HepG2 (cell line): ENCODE measurements at regions not wholly inside any gene's neighbourhood (a gene's known extent, or its start where the extent isn't known, plus 50 kb on each side); places are given as distances from the start of the nearest gene placed in this dataset.

Experiments used
- ATAC-seq: fragments of 200-7000 bp; cut with Tn5 transposase; 3 replicates; pipeline ENCODE4 v1.9.1; 2020; ENCODE audit warnings: mild to moderate bottlenecking, moderate library complexity
- BruUV-seq: library from RNA; stranded (reverse); fragments of 400-500 nt; replicated peaks from 2 replicates; lab custom pipeline; 2021; lab: Mats Ljungman, UMichigan
- CTCF ChIA-PET: fragments of 300-600 bp; formaldehyde crosslinking; extraction: SDS; loops from one replicate; lab custom pipeline; 2021; ENCODE audit warnings: low total read pairs, inconsistent platforms, low intra/inter-chr PET ratio; lab: Yijun Ruan, JAX
- POLR2A ChIA-PET: fragments of 350-600 bp; sonication (Branson Sonifier 250); formaldehyde crosslinking; loops from one replicate; lab custom pipeline; 2020; ENCODE audit warnings: antibody characterized with exemption, inconsistent platforms; lab: Yijun Ruan, JAX
- DNase-seq: peaks from one replicate; pipeline ENCODE4 v3.0.0-alpha.2; 2015; ENCODE audit warnings: low spot score
- FAIRE-seq: peaks from 3 replicates; lab custom pipeline; 2011; peaks lifted over from hg19 to GRCh38; lab: Jason Lieb, UNC
- H2AFZ ChIP-seq: one replicate; pipeline ENCODE4 v1.6.1; 2011; ENCODE audit warnings: low read length, inconsistent platforms
- H3K27ac ChIP-seq: fragments of 300-600 bp; 3 replicates; pipeline ENCODE4 v1.8.0; 2011; ENCODE audit warnings: mixed run types, mild to moderate bottlenecking, mixed read lengths, low read length, inconsistent platforms; ENCODE audit not compliant: insufficient read depth; ENCODE audit errors: extremely low read length
- H3K27me3 ChIP-seq, 2 experiments: fragments of 200-600 bp in 1 of 2; 2 replicates in 1 of 2; 3 replicates in 1 of 2; pipeline versions ENCODE4 v1.6.0 to v1.8.0; 2011; ENCODE audit warnings: low read length in 2 of 2, mild to moderate bottlenecking in 2 of 2, moderate library complexity in 2 of 2, inconsistent platforms in 1 of 2; ENCODE audit not compliant: insufficient read depth in 2 of 2, control insufficient read depth in 1 of 2
- H3K36me3 ChIP-seq, 2 experiments: fragments of 200-600 bp in 1 of 2; replicated peaks in 1 of 2; 2 replicates in 1 of 2; 3 replicates in 1 of 2; pipeline versions ENCODE4 v1.5.1 to v1.8.0; 2011; ENCODE audit warnings: low read length in 2 of 2, inconsistent platforms in 1 of 2; ENCODE audit not compliant: insufficient read depth in 2 of 2, control insufficient read depth in 1 of 2
- H3K4me1 ChIP-seq: 2 replicates; pipeline ENCODE4 v1.5.1; 2012; ENCODE audit warnings: low read length, inconsistent platforms; ENCODE audit not compliant: insufficient read depth
- H3K4me2 ChIP-seq: 2 replicates; pipeline ENCODE4 v1.6.0; 2011; ENCODE audit warnings: low read depth, low read length, inconsistent platforms
- H3K4me3 ChIP-seq, 3 experiments: fragments of 200-600 bp in 1 of 3; sonication (generic), shearing (Covaris generic) in 1 of 3; replicated peaks in 1 of 3; 2 replicates each; pipeline ENCODE4 v1.5.1; 2011 to 2016; ENCODE audit warnings: low read length in 3 of 3, inconsistent platforms in 2 of 3, low read depth in 2 of 3, mild to moderate bottlenecking in 2 of 3, control low read depth in 1 of 3, mixed read lengths in 1 of 3; ENCODE audit not compliant: insufficient read depth in 1 of 3
- H3K79me2 ChIP-seq: one replicate; pipeline ENCODE4 v1.6.1; 2011; ENCODE audit warnings: low read length, inconsistent platforms; ENCODE audit not compliant: insufficient read depth
- H3K9ac ChIP-seq: 2 replicates; pipeline ENCODE4 v1.6.0; 2011; ENCODE audit warnings: mild to moderate bottlenecking, low read depth, low read length, inconsistent platforms; ENCODE audit not compliant: insufficient read depth
- H3K9me3 ChIP-seq: 2 replicates; pipeline ENCODE4 v1.5.1; 2012; ENCODE audit warnings: mild to moderate bottlenecking, low read length
- H4K20me1 ChIP-seq: 2 replicates; pipeline ENCODE4 v1.6.0; 2011; ENCODE audit warnings: inconsistent platforms, mild to moderate bottlenecking, low read length, moderate library complexity; ENCODE audit not compliant: insufficient read depth
- CHCHD3 ChIP-seq: sonication (generic); formaldehyde crosslinking; IDR thresholded peaks from 2 replicates; pipeline ENCODE4 v1.8.0; 2022; ENCODE audit warnings: mild to moderate bottlenecking, missing genetic modification reagents, moderate library complexity
- GMEB2 ChIP-seq: IDR thresholded peaks from 2 replicates; pipeline ENCODE4 v1.6.1; 2016; ENCODE audit warnings: missing biosample characterization, missing genetic modification reagents, low read depth
- HCFC1 ChIP-seq: fragments of 150-350 bp; IDR thresholded peaks from 2 replicates; pipeline ENCODE4 v1.6.1; 2014; ENCODE audit warnings: low read depth, low read length
- RBFOX2 ChIP-seq: fragments of 200-400 bp; formaldehyde crosslinking; IDR thresholded peaks from 2 replicates; pipeline ENCODE4 v1.6.1; 2017; ENCODE audit warnings: low read depth, mild to moderate bottlenecking, low read length
- ZBTB14 ChIP-seq: sonication (generic); formaldehyde crosslinking; IDR thresholded peaks from 2 replicates; pipeline ENCODE4 v1.4.0; 2020; ENCODE audit warnings: missing genetic modification reagents
- ZFP36 ChIP-seq: fragments of 150-350 bp; IDR thresholded peaks from 2 replicates; pipeline ENCODE4 v1.6.1; 2018; ENCODE audit warnings: borderline replicate concordance, low read length, low read depth; ENCODE audit not compliant: partially characterized antibody
- ZNF136 ChIP-seq: sonication (generic); formaldehyde crosslinking; IDR thresholded peaks from 2 replicates; pipeline ENCODE4 v1.8.1; 2022; ENCODE audit warnings: low read depth, mild to moderate bottlenecking, moderate library complexity, missing genetic modification reagents
- ZNF232 ChIP-seq: sonication (generic); formaldehyde crosslinking; IDR thresholded peaks from 2 replicates; pipeline ENCODE4 v1.4.0; 2020; ENCODE audit warnings: missing genetic modification reagents, borderline replicate concordance
- ZNF33A ChIP-seq: sonication (generic); formaldehyde crosslinking; IDR thresholded peaks from 2 replicates; pipeline ENCODE4 v1.5.1; 2020; ENCODE audit warnings: missing genetic modification reagents, mild to moderate bottlenecking, moderate library complexity, borderline replicate concordance
- ZNF577 ChIP-seq: sonication (generic); formaldehyde crosslinking; IDR thresholded peaks from 2 replicates; pipeline ENCODE4 v1.4.0; 2020; ENCODE audit warnings: mild to moderate bottlenecking, low read depth, missing genetic modification reagents, borderline replicate concordance
- ZUFSP ChIP-seq: sonication (generic); formaldehyde crosslinking; IDR thresholded peaks from 2 replicates; pipeline ENCODE4 v1.9.0; 2021; ENCODE audit warnings: missing genetic modification reagents, mild to moderate bottlenecking, borderline replicate concordance
- WGBS: methylation state at CpG from one replicate; pipeline ENCODE4 v1.1.6; 2017; ENCODE audit warnings: low lambda C conversion rate; 5-methylcytosine and 5-hydroxymethylcytosine counted together
- in situ Hi-C: cut with HindIII; loops from 2 replicates; pipeline ENCODE4 v1.10.0; 2017; ENCODE audit warnings: low pct_unique_long_range_greater_than_20kb; ENCODE audit not compliant: extremely low pct_ligation_motif_present
- intact Hi-C: fragments of 100-400 bp; cut with micrococcal nuclease; formaldehyde crosslinking; loops from one replicate; pipeline ENCODE4 v1.10.0; 2022; ENCODE audit not compliant: unreplicated experiment

GRCh38 chr21:19045876-19046275 lies 642.3 kb upstream of the TMPRSS15 start:
- CTCF ChIA-PET: no interaction called here

More at GRCh38 chr21:19045876-19046275, 642.3 kb upstream of the TMPRSS15 start:
- DNase-seq: no peak
- no peaks in the 10 kb centered on the region for H3K79me2 ChIP-seq
- BruUV-seq: no TSS peak
- H3K9ac ChIP-seq: no peak overlapping the region
- no peaks in the 10 kb centered on the region for H3K4me1 ChIP-seq
- WGBS: 4% methylated on average over 2 of the region's 2 CpGs
- H3K36me3 ChIP-seq: no peaks in the 10 kb centered on the region
- no peaks in the 10 kb centered on the region for H4K20me1 ChIP-seq
- ATAC-seq: no peak
- H3K9me3 ChIP-seq: peaks cover 91% of the 10 kb centered on the region
- no peaks in the 10 kb centered on the region for H3K27me3 ChIP-seq
- no peak overlapping the region for H2AFZ ChIP-seq
- POLR2A ChIA-PET: no interaction called here
- no peak overlapping the region for H3K4me2 ChIP-seq
- TF ChIP-seq ZNF136 (CRISPR knock-in tag) (no peak), GMEB2 (CRISPR knock-in tag) (no peak), ZNF577 (no peak), ZUFSP (CRISPR knock-in tag) (no peak), HCFC1 (no peak), ZBTB14 (CRISPR knock-in tag) (no peak), ZFP36 (no peak), RBFOX2 (no peak), CHCHD3 (no peak), ZNF232 (CRISPR knock-in tag) (no peak), ZNF33A (CRISPR knock-in tag) (no peak)
- intact Hi-C loops: no loop called here
- H3K4me3 ChIP-seq: no peak overlapping the region
- FAIRE-seq: no peak
- in situ Hi-C loops: no loop called here
- no peak overlapping the region for H3K27ac ChIP-seq
